ENCODE measurements at regions not wholly inside any gene's neighbourhood (a gene's known extent, or its start where the extent isn't known, plus 50 kb on each side); places are given as distances from the start of the nearest gene placed in this dataset.

GRCh38 chr13:63364159-63364558, 1948.5 kb upstream of the PCDH20 start:
- no peak for DNase-seq

DNA sequence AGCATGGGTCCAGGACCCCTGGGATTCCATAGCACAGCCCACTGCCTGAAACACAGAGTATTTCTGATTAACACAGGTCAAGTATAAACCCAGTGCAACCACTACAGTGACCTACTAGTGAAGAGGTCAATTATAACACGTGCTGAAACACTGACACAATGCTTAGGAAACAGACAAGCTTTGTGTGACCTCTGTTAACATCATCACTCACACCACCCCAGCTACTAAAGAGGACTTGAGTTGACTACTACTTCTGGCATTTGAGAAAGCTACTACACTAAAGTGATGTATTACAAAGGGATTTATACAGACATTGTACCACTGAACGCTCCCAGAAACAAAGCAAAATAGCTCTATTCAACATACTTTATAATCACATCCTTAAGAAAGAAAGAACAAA, 1935.9 kb upstream of the PCDH20 start:
- no peak for DNase-seq

DNA sequence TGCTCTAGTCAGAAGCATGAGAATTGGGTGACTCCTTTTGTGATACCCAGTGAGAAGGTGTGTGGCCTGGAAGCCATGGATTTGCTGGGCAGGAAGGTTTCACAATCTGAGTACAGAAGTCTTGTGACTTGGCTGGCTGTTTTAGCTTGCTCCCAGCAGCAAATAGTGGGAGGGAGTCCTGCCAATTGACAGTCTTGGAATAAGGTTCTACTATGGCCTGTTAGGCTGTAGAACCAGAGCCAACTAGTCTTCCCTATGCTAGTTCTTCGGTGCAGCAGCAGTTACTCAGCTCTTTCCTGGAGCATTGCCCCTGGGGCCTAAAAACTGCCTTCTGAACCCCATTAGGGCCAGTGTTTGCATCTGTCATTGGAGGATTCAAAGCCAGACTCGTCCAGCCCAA, 1935.4 kb upstream of the PCDH20 start:
- peak in 1 of 2 experiments; percentile 0 for DNase-seq

- no peak for DNase-seq
Observed at GRCh38 chr13:63345835-63346234, 1930.2 kb upstream of the PCDH20 start.

DNA sequence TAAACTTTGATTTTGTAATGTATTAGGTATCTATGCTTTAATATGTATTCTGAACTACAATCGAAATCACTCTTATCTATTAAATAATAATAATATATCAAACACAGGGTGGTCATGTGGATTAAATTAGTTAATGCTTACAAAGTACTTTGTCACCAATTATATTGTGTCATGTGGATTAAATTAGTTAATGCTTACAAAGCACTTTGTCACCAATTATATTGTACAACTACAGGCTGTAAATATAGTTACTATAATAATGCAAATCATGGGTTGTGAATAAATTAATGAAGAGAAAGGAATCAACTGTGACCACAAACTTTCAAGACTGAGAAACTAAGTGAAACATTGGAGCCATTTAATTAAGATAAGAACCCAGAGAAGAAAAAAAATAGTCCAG, 1929.1 kb upstream of the PCDH20 start:
- no peak for DNase-seq

DNA sequence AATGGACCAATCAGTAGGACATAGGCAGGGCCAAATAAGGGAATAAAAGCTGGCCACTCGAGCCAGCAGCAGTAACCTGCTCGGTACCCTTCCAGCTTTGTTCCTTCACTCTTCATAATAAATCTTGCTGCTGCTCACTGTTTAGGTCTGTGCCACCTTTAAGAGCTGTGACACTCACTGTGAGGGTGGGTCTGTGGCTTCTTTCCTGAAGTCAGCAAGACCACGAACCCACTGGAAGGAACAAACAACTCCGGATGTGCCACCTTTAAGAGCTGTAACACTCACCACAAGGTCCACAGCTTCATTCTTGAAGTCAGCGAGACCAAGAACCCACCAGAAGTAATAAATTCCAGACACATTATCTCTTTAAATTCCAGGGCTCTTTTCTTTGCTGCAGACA, 1922.3 kb upstream of the PCDH20 start:
- no peak for DNase-seq

DNA sequence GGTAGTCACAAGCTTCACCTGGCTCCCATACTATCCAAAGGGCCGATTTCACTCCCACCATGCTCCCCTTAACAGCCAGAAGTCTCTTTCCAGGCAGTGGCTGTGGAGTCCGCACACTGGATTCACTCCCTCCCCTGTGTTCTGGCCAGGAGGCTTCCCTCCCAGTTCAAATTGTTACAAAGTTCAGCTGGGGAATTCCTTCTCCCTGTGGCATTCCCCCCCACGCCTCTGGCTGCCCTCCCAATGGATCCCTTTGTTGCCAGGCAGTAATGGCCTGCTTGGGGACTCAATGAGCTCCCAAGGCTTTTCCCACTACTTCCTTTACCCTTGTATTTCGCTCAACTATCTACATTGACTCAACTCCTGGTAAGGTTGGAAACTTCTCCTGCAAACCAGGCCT, 1921.4 kb upstream of the PCDH20 start:
- DNase-seq, result no peak

GRCh38 chr13:63336549-63336948, 1920.9 kb upstream of the PCDH20 start:
- no peak for DNase-seq

DNA sequence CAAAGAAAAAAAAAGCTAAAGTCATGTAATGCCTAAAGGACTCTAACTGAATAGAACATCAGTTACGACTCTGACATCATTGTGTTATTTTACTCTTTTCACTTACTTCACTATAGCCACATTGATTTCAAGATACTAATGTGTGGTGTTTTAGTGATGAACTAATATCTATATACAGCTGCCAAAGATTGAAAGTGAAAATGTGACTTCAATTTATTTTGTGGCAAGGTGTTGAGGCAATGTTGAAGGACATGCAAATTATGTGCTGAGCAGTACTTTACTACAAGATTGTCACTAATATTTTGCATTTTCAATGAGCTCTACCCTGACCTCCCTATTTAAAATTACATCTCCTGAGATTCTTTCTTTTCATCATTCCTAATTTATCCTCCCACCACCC, 1911.9 kb upstream of the PCDH20 start:
- DNase-seq, result no peak

DNA sequence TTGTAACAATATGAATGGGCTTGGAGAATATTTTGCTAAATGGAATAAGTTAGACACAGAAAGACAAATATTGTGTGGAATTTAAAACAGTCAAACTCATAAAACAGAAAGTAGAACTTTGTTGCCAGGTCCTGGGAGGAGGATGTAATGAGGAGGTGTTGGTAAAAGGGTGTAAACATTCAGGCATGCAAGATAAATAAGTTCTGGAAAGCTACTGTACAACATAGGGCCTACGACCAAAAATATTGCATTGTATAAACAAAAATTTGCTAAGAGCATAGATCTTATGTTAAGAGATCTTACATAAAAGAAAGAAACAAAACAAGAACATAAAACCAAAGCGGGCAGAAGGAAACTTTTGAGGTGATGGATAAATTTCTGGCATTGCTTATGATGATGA, 1907.8 kb upstream of the PCDH20 start:
- no peak for DNase-seq

GRCh38 chr13:63311587-63311986, 1895.9 kb upstream of the PCDH20 start:
- no peak for DNase-seq

DNA sequence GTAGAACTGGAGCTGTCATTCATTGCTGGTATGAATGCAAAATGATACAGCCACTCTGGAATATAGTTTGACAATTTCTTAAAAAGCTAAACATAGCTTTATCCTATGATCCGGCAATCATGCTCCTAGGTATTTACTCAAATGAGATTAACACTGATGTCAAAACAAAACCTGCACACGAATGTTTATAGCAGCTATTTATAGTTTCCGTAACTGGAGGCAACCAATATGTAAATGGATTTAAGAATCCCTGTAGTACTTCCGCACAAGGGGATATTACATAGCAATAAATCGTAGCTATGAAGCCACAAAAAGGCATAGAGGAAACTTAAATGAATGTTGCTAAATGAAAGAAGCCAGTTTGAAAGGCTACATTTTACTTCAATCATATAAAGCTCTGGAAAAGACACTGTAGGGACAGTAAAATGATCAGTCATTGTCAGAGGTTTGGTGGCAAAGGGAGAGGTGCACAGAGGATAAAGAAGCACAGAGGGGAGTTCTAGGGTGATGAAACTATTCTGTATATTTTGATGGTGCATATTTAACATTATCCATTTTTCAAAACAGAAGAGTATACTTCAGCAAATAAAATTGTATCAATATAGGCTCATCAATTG, 1893.0 kb upstream of the PCDH20 start:
- no peak for DNase-seq

- no peak for DNase-seq
Observed at GRCh38 chr13:63307228-63307627, 1891.6 kb upstream of the PCDH20 start.

DNA sequence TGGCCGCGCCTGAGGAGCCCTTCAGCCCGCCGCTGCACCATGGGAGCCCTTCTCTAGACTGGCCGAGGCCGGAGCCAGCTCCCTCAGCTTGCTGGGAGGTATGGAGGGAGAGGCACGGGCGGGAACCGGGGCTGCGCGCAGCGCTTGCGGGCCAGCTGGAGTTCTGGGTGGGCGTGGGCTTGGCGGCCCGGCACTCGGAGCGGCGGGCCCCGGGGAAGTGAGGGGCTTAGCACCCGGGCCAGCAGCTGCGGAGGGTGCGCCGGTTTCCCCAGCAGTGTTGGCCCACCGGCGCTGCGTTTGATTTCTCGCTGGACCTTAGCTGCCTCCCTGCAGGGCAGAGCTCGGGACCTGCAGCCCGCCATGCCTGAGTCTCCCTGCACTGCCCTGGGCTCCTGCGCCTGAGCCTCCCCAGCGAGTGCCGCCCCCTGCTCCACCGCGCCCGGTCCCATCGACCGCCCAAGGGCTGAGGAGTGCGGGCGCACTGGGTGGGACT, 1890.0 kb upstream of the PCDH20 start:
- no peak for DNase-seq

GRCh38 chr13:63304497-63304896, 1888.8 kb upstream of the PCDH20 start:
- no peak for DNase-seq

GRCh38 chr13:63299866-63300394, 1884.3 kb upstream of the PCDH20 start:
- DNase-seq, result no peak

DNA sequence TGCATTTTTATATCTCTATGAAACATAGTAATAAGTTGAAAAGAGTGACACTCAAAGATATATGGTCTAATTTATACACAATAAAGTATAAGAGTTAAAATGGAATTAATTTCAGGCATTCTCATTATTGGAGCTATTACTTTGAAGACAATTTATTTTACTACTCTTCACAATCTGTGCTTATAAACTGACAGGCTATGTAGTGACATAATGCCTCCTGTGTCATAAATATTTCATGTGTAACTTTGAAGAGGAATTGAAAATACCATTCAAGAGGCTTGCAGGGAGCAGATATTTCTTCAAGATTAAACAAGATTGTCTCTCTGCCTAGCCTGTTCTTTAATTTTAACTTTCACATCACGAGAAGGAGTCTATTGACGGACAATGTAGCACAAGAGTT, 1881.5 kb upstream of the PCDH20 start:
- DNase-seq, result no peak

DNA sequence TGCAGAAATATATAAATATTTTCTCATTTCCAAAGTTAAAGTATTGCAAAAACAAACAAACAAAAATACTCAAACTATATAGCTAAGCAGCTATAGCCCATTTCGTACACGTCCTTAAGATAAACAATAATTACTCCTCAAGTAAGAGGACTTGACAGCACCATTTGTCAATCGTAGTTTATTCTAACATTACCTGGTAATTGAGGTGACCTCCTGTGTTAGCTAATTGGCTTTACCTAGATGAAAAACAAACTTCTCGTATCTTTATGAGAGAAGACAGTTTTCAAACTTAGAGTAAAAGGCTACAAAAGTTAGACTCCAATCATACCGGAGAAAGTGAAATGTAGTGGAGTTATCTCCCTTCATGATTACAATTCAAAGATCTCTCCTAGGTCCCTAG, 1876.1 kb upstream of the PCDH20 start:
- no peak for DNase-seq

- DNase-seq, result no peak
Observed at GRCh38 chr13:63288576-63288975, 1872.9 kb upstream of the PCDH20 start.

DNA sequence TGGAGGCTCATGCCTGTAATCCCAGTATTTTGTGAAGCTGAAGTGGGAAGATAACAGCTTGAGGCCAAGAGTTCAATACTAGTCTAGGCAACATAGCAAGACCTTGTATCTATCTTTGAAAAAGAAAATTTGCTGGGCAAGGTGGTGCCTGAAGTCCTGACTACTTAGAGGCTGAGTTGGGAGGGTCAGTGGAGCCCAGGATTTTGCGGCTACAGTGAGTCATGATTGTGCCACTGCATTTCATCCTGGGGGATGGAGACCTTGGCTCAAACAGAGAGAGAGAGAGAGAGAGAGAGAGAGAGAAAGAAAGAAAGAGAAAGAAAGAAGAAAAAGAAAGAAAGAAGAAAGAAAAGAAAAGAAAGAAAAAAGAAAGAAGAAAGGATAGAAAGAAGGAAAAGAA, 1872.3 kb upstream of the PCDH20 start:
- no peak for DNase-seq

- no peak for DNase-seq
Observed at GRCh38 chr13:63285426-63285825, 1869.8 kb upstream of the PCDH20 start.

- DNase-seq, result no peak
Observed at GRCh38 chr13:63279136-63279535, 1863.5 kb upstream of the PCDH20 start.

GRCh38 chr13:63274772-63275171, 1859.1 kb upstream of the PCDH20 start:
- DNase-seq, result no peak

- no peak for DNase-seq
Observed at GRCh38 chr13:63249411-63250187, 1834.0 kb upstream of the PCDH20 start.

Data from NCI-H446 (cell line).